Liver (tissue), 8 donors: ENCODE measurements at regions not wholly inside any gene's neighbourhood (a gene's known extent, or its start where the extent isn't known, plus 50 kb on each side); places are given as distances from the start of the nearest gene placed in this dataset.

Experiments
- DNase-seq: peaks from one replicate; pipeline ENCODE4 v3.0.0-alpha.2; 2017; ENCODE audit warnings: low spot score
- H3K27ac ChIP-seq, 2 donors: one replicate each; pipeline ENCODE4 v1.7.0; 2013; ENCODE audit warnings: inconsistent platforms in 2 of 2, low read length in 2 of 2, control low read depth in 1 of 2, low read depth in 1 of 2, mild to moderate bottlenecking in 1 of 2
- H3K27me3 ChIP-seq, 4 donors: one replicate each; pipeline versions ENCODE4 v1.6.1 to v1.7.0; 2013; ENCODE audit warnings: low read length in 3 of 4, inconsistent platforms in 1 of 4, mild to moderate bottlenecking in 1 of 4, moderate library complexity in 1 of 4; ENCODE audit not compliant: control insufficient read depth in 4 of 4, insufficient read depth in 4 of 4
- H3K36me3 ChIP-seq, 4 donors: one replicate each; pipeline versions ENCODE4 v1.6.1 to v1.7.0; 2013; ENCODE audit warnings: low read length in 3 of 4, mild to moderate bottlenecking in 3 of 4, low read depth in 1 of 4, moderate library complexity in 1 of 4; ENCODE audit not compliant: control insufficient read depth in 4 of 4, insufficient read depth in 3 of 4
- H3K4me1 ChIP-seq, 4 donors: one replicate each; pipeline versions ENCODE4 v1.6.1 to v1.7.0; 2013; ENCODE audit warnings: low read length in 3 of 4, mild to moderate bottlenecking in 3 of 4, moderate library complexity in 1 of 4; ENCODE audit not compliant: control insufficient read depth in 4 of 4, insufficient read depth in 4 of 4
- H3K4me3 ChIP-seq, 3 donors: one replicate each; pipeline versions ENCODE4 v1.6.1 to v1.7.0; 2013; ENCODE audit warnings: low read length in 3 of 3, control low read depth in 1 of 3, low read depth in 1 of 3, mild to moderate bottlenecking in 1 of 3
- H3K9ac ChIP-seq, 2 donors: one replicate each; pipeline ENCODE4 v1.7.0; 2013; ENCODE audit warnings: low read length in 2 of 2, mild to moderate bottlenecking in 2 of 2, moderate library complexity in 2 of 2, control low read depth in 1 of 2, low read depth in 1 of 2
- H3K9me3 ChIP-seq, 4 donors: one replicate each; pipeline versions ENCODE4 v1.6.1 to v1.7.0; 2013; ENCODE audit warnings: low read length in 3 of 4; ENCODE audit not compliant: control insufficient read depth in 4 of 4
- CTCF ChIP-seq: fragments of 150-350 bp; IDR thresholded peaks from 2 replicates; pipeline ENCODE4 v1.5.1; 2017; ENCODE audit warnings: improper control_type of control experiment, low read depth, low read length; ENCODE audit not compliant: missing input control
- EGR1 ChIP-seq, 2 donors: IDR thresholded peaks; 2 replicates each; pipeline ENCODE4 v1.6.1; 2016 to 2018; ENCODE audit warnings: antibody characterized with exemption in 2 of 2, low read depth in 2 of 2
- FOXA1 ChIP-seq: IDR thresholded peaks from 2 replicates; pipeline ENCODE4 v1.6.1; 2016; ENCODE audit warnings: antibody characterized with exemption
- FOXA2 ChIP-seq: IDR thresholded peaks from 2 replicates; pipeline ENCODE4 v1.6.1; 2016; ENCODE audit warnings: antibody characterized with exemption
- GABPA ChIP-seq, 2 donors: IDR thresholded peaks in 1 of 2; conservative IDR thresholded peaks in 1 of 2; 2 replicates each; pipeline ENCODE4 v1.6.1; 2016; ENCODE audit warnings: antibody characterized with exemption in 2 of 2, mild to moderate bottlenecking in 1 of 2, moderate library complexity in 1 of 2
- HNF4A ChIP-seq, 2 donors: conservative IDR thresholded peaks; 2 replicates each; pipeline ENCODE4 v1.6.1; 2016; ENCODE audit warnings: antibody characterized with exemption in 2 of 2, mild to moderate bottlenecking in 2 of 2
- HNF4G ChIP-seq: IDR thresholded peaks from 2 replicates; pipeline ENCODE4 v1.6.1; 2016; ENCODE audit warnings: antibody characterized with exemption
- JUND ChIP-seq, 2 donors: IDR thresholded peaks; 2 replicates each; pipeline ENCODE4 v1.6.1; 2016; ENCODE audit warnings: antibody characterized with exemption in 2 of 2
- MAX ChIP-seq: IDR thresholded peaks from 2 replicates; pipeline ENCODE4 v1.6.1; 2016; ENCODE audit warnings: antibody characterized with exemption
- NR2F2 ChIP-seq: IDR thresholded peaks from 2 replicates; pipeline ENCODE4 v1.6.1; 2016; ENCODE audit warnings: antibody characterized with exemption
- RAD21 ChIP-seq, 2 donors: IDR thresholded peaks; 2 replicates each; pipeline ENCODE4 v1.6.1; 2016; ENCODE audit warnings: antibody characterized with exemption in 2 of 2, mild to moderate bottlenecking in 2 of 2
- REST ChIP-seq: IDR thresholded peaks from 2 replicates; pipeline ENCODE4 v1.6.1; 2016; ENCODE audit warnings: antibody characterized with exemption, mild to moderate bottlenecking
- RXRA ChIP-seq, 2 donors: IDR thresholded peaks; 2 replicates each; pipeline ENCODE4 v1.6.1; 2017 to 2018; ENCODE audit warnings: antibody characterized with exemption in 2 of 2, mild to moderate bottlenecking in 1 of 2
- SP1 ChIP-seq: IDR thresholded peaks from 2 replicates; pipeline ENCODE4 v1.6.1; 2018; ENCODE audit warnings: antibody characterized with exemption, mild to moderate bottlenecking
- TAF1 ChIP-seq: conservative IDR thresholded peaks from 2 replicates; pipeline ENCODE4 v1.6.1; 2016; ENCODE audit warnings: antibody characterized with exemption, mild to moderate bottlenecking
- YY1 ChIP-seq: IDR thresholded peaks from 2 replicates; pipeline ENCODE4 v1.6.1; 2016; ENCODE audit warnings: antibody characterized with exemption, mild to moderate bottlenecking
- ZBTB33 ChIP-seq: IDR thresholded peaks from 2 replicates; pipeline ENCODE4 v1.6.1; 2016; ENCODE audit warnings: antibody characterized with exemption
- WGBS: extraction: QIAGEN DNeasy Blood & Tissue Kit; methylation state at CpG from one replicate; pipeline ENCODE4 v1.1.7; 2013; 5-methylcytosine and 5-hydroxymethylcytosine counted together
- TF ChIP-seq, protein P1 (sequence below): IDR thresholded peaks from 2 replicates; pipeline ENCODE4 v1.6.1; 2016; ENCODE audit warnings: antibody characterized with exemption
- donor health status: healthy.
- donor health status: healthy.
- donor health status: healthy.
- donor health status: healthy.
- donor health status: healthy.

GRCh38 chr3:194201953-194202666 lies 66.2 kb downstream of the HES1 start:
- Histone ChIP-seq H3K4me1 (peaks cover 0 to 2% (median 0%) of the 10 kb centered on the region in 4 donors), H3K27me3 (no peaks in the 10 kb centered on the region), H3K4me3 (no peak overlapping the region), H3K9me3 (no peaks in the 10 kb centered on the region), H3K9ac (no peak overlapping the region), H3K36me3 (no peaks in the 10 kb centered on the region), H3K27ac (no peak overlapping the region)
- 82% methylated on average over 6 of the region's 6 CpGs for WGBS
- DNase-seq: no peak
- TF ChIP-seq SP1: no peak
- TF ChIP-seq CTCF: no peak
- no peak for TF ChIP-seq JUND (IDR thresholded peaks at IDR 0.05)
- no peak for TF ChIP-seq RAD21 (IDR thresholded peaks at IDR 0.05)
- TF ChIP-seq EGR1 (IDR thresholded peaks at IDR 0.05; ENCODE audit: low read depth in 2 of 2): no peak
- TF ChIP-seq TAF1: no peak
- no peak for TF ChIP-seq HNF4A (conservative IDR thresholded peaks at IDR 0.05)
- TF ChIP-seq REST: no peak
- TF ChIP-seq YY1: no peak
- TF ChIP-seq ZBTB33: no peak
- TF ChIP-seq, protein P1, sequence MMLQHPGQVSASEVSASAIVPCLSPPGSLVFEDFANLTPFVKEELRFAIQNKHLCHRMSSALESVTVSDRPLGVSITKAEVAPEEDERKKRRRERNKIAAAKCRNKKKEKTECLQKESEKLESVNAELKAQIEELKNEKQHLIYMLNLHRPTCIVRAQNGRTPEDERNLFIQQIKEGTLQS: no peak
- no peak for TF ChIP-seq FOXA1
- no peak for TF ChIP-seq HNF4G
- no peak for TF ChIP-seq RXRA (IDR thresholded peaks at IDR 0.05)
- TF ChIP-seq FOXA2: no peak
- TF ChIP-seq NR2F2: no peak
- TF ChIP-seq MAX: no peak
- no peak for TF ChIP-seq GABPA (IDR thresholded peaks at IDR 0.05 in 1 of 2, conservative IDR thresholded peaks at IDR 0.05 in 1 of 2)
